Stomach (tissue), 8 donors: ENCODE measurements at regions not wholly inside any gene's neighbourhood (a gene's known extent, or its start where the extent isn't known, plus 50 kb on each side); places are given as distances from the start of the nearest gene placed in this dataset.

Experiments used
- DNase-seq, 2 donors: peaks; one replicate each; pipeline versions ENCODE4 v3.0.0 to v3.0.0-alpha.2; 2013 to 2019
- H3K27ac ChIP-seq, 5 donors: fragments of 200-600 bp in 4 of 5; sonication (generic) in 4 of 5; one replicate each; pipeline ENCODE4 v1.5.1; 2013 to 2019; ENCODE audit warnings: mild to moderate bottlenecking in 1 of 5, moderate library complexity in 1 of 5
- H3K27me3 ChIP-seq, 3 donors: fragments of 200-600 bp; sonication (generic); one replicate each; pipeline ENCODE4 v1.5.1; 2017 to 2019; ENCODE audit warnings: mixed run types in 1 of 3
- H3K36me3 ChIP-seq, 4 donors: fragments of 200-600 bp; sonication (generic); 1 replicate in 3 of 4; 2 replicates in 1 of 4; pipeline ENCODE4 v1.5.1; 2016 to 2019
- H3K4me1 ChIP-seq, 4 donors: fragments of 200-600 bp; sonication (generic); one replicate each; pipeline ENCODE4 v1.5.1; 2016 to 2019
- H3K4me3 ChIP-seq, 4 donors: fragments of 200-600 bp; sonication (generic) in 3 of 4; one replicate each; pipeline ENCODE4 v1.5.1; 2016 to 2019; ENCODE audit warnings: mild to moderate bottlenecking in 1 of 4
- H3K9me3 ChIP-seq, 4 donors: fragments of 200-600 bp; sonication (generic); one replicate each; pipeline ENCODE4 v1.5.1; 2016 to 2019
- CTCF ChIP-seq, 7 experiments: fragments of 450-650 bp in 4 of 7; fragments of 200-600 bp in 3 of 7; sonication (generic) in 3 of 7; IDR thresholded peaks; one replicate each; pipeline ENCODE4 v1.5.1; 2016 to 2019; ENCODE audit warnings: antibody characterized with exemption in 7 of 7, control low read depth in 2 of 7, mild to moderate bottlenecking in 1 of 7
- EP300 ChIP-seq: sonication (generic); formaldehyde crosslinking; IDR thresholded peaks from one replicate; pipeline ENCODE4 v1.6.1; 2017; ENCODE audit warnings: antibody characterized with exemption
- POLR2A ChIP-seq, 4 donors: fragments of 450-650 bp; IDR thresholded peaks; one replicate each; pipeline ENCODE4 v1.6.1; 2016; ENCODE audit warnings: antibody characterized with exemption in 4 of 4, control low read depth in 2 of 4, mild to moderate bottlenecking in 1 of 4, moderate library complexity in 1 of 4
- POLR2AphosphoS5 ChIP-seq, 3 donors: sonication (generic); formaldehyde crosslinking; IDR thresholded peaks; one replicate each; pipeline ENCODE4 v1.6.1; 2016; ENCODE audit warnings: antibody characterized with exemption in 3 of 3
- WGBS, 5 donors: extraction: QIAGEN DNeasy Blood & Tissue Kit in 3 of 5; methylation state at CpG; one replicate each; pipeline versions ENCODE4 v1.1.5 to v1.1.7; 2013 to 2018; 5-methylcytosine and 5-hydroxymethylcytosine counted together
- intact Hi-C: fragments of 100-400 bp; cut with DNase I; formaldehyde crosslinking; loops from one replicate; pipeline ENCODE4 v1.15.1; 2023; ENCODE audit warnings: low total_unique reads
- donor health status: healthy with polysubstance abuse.
- donor health status: Bipolar disorder and iron deficiency.
- donor health status: healthy.

DNA sequence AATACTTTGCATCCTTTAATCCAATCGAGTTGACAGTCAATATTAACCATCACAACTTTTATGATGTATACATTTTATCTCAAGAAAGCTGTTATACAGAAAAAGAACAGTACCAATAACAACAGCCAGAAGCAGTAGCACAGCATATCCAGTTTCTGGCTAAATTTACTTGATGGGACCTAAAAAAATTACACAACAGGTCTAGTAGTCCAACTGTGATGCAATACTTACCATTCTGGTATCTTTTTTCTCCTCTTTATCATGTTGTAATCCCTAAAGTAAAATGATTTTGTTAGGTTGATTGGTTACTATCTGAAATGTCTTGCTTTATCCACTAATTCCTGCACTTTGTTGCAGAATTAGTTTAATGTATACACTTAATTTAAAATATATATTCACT is 1150.6 kb downstream of the FAT4 start:
- H3K4me1 ChIP-seq = no peaks in the 10 kb centered on the region
- TF ChIP-seq EP300 (no peak), POLR2AphosphoS5 (IDR thresholded peaks at IDR 0.05) (no peak), CTCF (IDR thresholded peaks at IDR 0.05) (no peak), POLR2A (IDR thresholded peaks at IDR 0.05) (no peak)
- H3K9me3 ChIP-seq = no peaks in the 10 kb centered on the region
- WGBS, 5 donors = 67 to 78% (median 70%) methylated on average over 1 of the region's 1 CpG
- no peaks in the 10 kb centered on the region for H3K36me3 ChIP-seq
- intact Hi-C loops = no loop called here
- no peaks in the 10 kb centered on the region for H3K27me3 ChIP-seq
- no peak for DNase-seq
- no peak overlapping the region for H3K27ac ChIP-seq
- no peak overlapping the region for H3K4me3 ChIP-seq

- Histone ChIP-seq H3K4me3 (no peak overlapping the region), H3K9me3 (no peaks in the 10 kb centered on the region), H3K27ac (no peak overlapping the region), H3K27me3 (no peaks in the 10 kb centered on the region), H3K4me1 (no peaks in the 10 kb centered on the region), H3K36me3 (no peaks in the 10 kb centered on the region)
- TF ChIP-seq CTCF (IDR thresholded peaks at IDR 0.05) = no peak
- TF ChIP-seq EP300 = no peak
- no peak for TF ChIP-seq POLR2AphosphoS5 (IDR thresholded peaks at IDR 0.05)
- TF ChIP-seq POLR2A (IDR thresholded peaks at IDR 0.05) = no peak
- intact Hi-C loops = no loop called here
- WGBS, 5 donors = 84 to 92% (median 88%) methylated on average over 2 of the region's 2 CpGs
- DNase-seq = no peak
Observed at GRCh38 chr4:126466848-126467247, 1152.1 kb downstream of the FAT4 start.

GRCh38 chr4:126468144-126468543 is 1153.4 kb downstream of the FAT4 start:
- TF ChIP-seq POLR2A (IDR thresholded peaks at IDR 0.05) = no peak
- TF ChIP-seq EP300 = no peak
- TF ChIP-seq CTCF (IDR thresholded peaks at IDR 0.05) = no peak
- Histone ChIP-seq H3K27ac (no peak overlapping the region), H3K9me3 (no peaks in the 10 kb centered on the region), H3K4me3 (no peak overlapping the region), H3K36me3 (no peaks in the 10 kb centered on the region), H3K27me3 (no peaks in the 10 kb centered on the region), H3K4me1 (no peaks in the 10 kb centered on the region)
- no peak for DNase-seq
- WGBS, 5 donors = 92 to 99% (median 95%) methylated on average over 1 of the region's 1 CpG
- intact Hi-C loops = no loop called here

- TF ChIP-seq CTCF (IDR thresholded peaks at IDR 0.05) (no peak), POLR2A (IDR thresholded peaks at IDR 0.05) (no peak), EP300 (no peak), POLR2AphosphoS5 (IDR thresholded peaks at IDR 0.05) (no peak)
- Histone ChIP-seq H3K9me3 (peaks cover 0 to 11% (median 2%) of the 10 kb centered on the region in 4 donors), H3K36me3 (no peaks in the 10 kb centered on the region), H3K4me3 (no peak overlapping the region), H3K27ac (no peak overlapping the region), H3K27me3 (no peaks in the 10 kb centered on the region), H3K4me1 (no peaks in the 10 kb centered on the region)
- no peak for DNase-seq
- WGBS, 5 donors = 68 to 73% (median 71%) methylated on average over 3 of the region's 3 CpGs
- intact Hi-C loops = no loop called here
Observed at GRCh38 chr4:126470862-126471261, 1156.1 kb downstream of the FAT4 start.
